Activated CD4-positive, alpha-beta memory T cell treated with anti-CD3 and anti-CD28 coated beads, Interleukin-2, amount 10 ng/mL, durations not matched to agents 7 days and 5 days (primary cell): ENCODE measurements at regions not wholly inside any gene's neighbourhood (a gene's known extent, or its start where the extent isn't known, plus 50 kb on each side); places are given as distances from the start of the nearest gene placed in this dataset.
A peak's percentile ranks its signal among the peaks of the same experiment; 100 is the strongest.

Source experiments
- CTCF ChIA-PET: fragments of 350-600 bp; sonication (Branson Sonifier 250); formaldehyde crosslinking; loops from one replicate; lab custom pipeline; 2021; ENCODE audit warnings: antibody characterized with exemption, inconsistent platforms; lab: Charles Lee
- POLR2A ChIA-PET: fragments of 350-600 bp; sonication (Branson Sonifier 250); formaldehyde crosslinking; loops from one replicate; lab custom pipeline; 2021; ENCODE audit warnings: antibody characterized with exemption; lab: Charles Lee
- DNase-seq: peaks from one replicate; pipeline ENCODE4 v3.0.0-alpha.2; 2020
- H3K27ac Mint-ChIP-seq: one replicate; pipeline ENCODE4 v1.8.0; 2021; ENCODE audit warnings: mild to moderate bottlenecking, mixed read lengths
- H3K27me3 Mint-ChIP-seq: one replicate; pipeline ENCODE4 v1.8.0; 2021; ENCODE audit warnings: mixed read lengths
- H3K36me3 Mint-ChIP-seq: one replicate; pipeline ENCODE4 v1.8.0; 2021; ENCODE audit warnings: low read depth, mixed read lengths
- H3K4me1 Mint-ChIP-seq: one replicate; pipeline ENCODE4 v1.8.0; 2021; ENCODE audit warnings: mixed read lengths
- H3K4me3 Mint-ChIP-seq: one replicate; pipeline ENCODE4 v1.8.0; 2021; ENCODE audit warnings: mild to moderate bottlenecking, mixed read lengths
- H3K9me3 Mint-ChIP-seq: one replicate; pipeline ENCODE4 v1.8.0; 2021; ENCODE audit warnings: mixed read lengths

DNA sequence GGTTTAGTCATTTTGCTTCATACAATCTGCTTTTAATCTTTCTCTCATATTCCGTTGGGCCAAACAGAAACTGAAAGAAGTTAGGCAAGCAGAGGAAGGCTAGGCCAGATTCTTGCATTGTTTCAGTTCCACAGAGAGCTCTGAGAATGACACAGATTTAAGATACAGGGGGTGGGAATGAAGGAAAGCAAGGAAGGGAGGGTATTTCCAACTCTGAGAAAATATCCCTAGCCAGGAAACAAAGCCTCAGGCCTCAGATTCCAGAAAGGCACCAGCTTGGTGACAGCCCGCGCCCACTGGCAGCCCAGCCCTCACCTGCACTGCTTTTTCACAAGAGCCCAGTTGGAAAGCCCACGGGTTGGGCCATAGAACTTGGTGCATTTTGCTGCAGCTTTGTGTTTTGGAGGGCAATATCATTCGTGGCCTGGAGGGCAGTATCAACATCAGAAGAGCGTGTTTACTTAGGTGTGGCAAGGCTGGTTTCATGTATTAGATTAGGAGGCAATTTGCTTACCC, 63.5 kb downstream of the ENC1 start:
- Mint-ChIP-seq H3K4me1 (peaks cover 47% of the 10 kb centered on the region), H3K9me3 (no peaks in the 10 kb centered on the region), H3K27me3 (peaks cover 11% of the 10 kb centered on the region), H3K4me3 (peak overlapping the region; percentile 61), H3K27ac (peak overlapping the region; percentile 80), H3K36me3 (no peaks in the 10 kb centered on the region)
- peak; percentile 20 for DNase-seq
- CTCF ChIA-PET = no interaction called here
- POLR2A ChIA-PET = interaction anchor here (1.9 to 2.3 kb wide), 2 partner anchors 63 to 65 kb away, joined by 6 to 9 read pairs; partner anchors contain the start of gene ENC1

DNA sequence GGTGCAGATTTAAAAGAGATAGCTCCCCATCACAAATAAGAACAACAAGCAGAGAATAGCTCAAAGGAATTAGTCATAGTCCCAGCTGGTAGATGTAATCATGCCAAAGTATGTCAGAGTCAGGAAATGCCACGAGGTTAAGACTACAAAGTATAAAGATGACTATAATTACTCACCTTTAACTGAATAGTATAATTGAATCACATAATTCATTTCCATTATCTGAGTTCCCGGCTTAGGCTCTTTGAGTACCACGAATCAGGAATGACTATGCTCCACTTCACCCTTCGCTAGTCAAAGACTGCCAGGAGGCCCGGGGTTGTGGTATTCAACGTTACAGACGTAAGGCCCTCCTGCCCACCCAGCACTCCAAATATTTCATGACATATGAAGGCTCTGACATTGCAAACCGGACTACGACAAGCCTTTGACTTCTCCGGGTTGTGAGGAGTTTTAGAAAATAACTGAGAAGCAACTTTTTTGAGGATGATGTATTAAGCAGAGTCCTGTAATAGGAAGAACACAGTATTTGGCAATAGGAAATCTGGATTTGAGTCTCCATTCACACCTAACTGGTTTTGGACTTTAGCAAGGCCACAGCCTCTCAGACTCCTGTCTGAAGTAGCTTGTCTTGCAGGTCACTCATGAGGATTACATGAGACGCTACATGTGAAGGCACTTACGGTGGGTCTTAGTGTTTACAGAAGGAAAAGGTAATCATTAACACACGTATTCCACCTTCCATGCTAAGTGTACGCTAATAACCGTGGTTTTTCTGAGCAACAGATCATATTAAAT, 64.6 kb downstream of the ENC1 start:
- Mint-ChIP-seq H3K27ac (peak overlapping the region; percentile 56), H3K9me3 (no peaks in the 10 kb centered on the region), H3K4me3 (peak overlapping the region; percentile 49), H3K27me3 (peaks cover 13% of the 10 kb centered on the region), H3K36me3 (peaks cover 5% of the 10 kb centered on the region), H3K4me1 (peaks cover 43% of the 10 kb centered on the region)
- CTCF ChIA-PET = no interaction called here
- DNase-seq = no peak
- POLR2A ChIA-PET = interaction anchor here (1.9 to 2.3 kb wide), 2 partner anchors 64 to 66 kb away, joined by 6 to 9 read pairs; partner anchors contain the start of gene ENC1

- Mint-ChIP-seq H3K27ac (no peak overlapping the region), H3K27me3 (peaks cover 17% of the 10 kb centered on the region), H3K4me1 (peaks cover 2% of the 10 kb centered on the region), H3K36me3 (peaks cover 6% of the 10 kb centered on the region), H3K4me3 (no peak overlapping the region), H3K9me3 (peaks cover 8% of the 10 kb centered on the region)
- no peak for DNase-seq
- CTCF ChIA-PET = no interaction called here
- POLR2A ChIA-PET = no interaction called here
Observed at GRCh38 chr5:74570250-74570649, 70.3 kb downstream of the ENC1 start.

DNA sequence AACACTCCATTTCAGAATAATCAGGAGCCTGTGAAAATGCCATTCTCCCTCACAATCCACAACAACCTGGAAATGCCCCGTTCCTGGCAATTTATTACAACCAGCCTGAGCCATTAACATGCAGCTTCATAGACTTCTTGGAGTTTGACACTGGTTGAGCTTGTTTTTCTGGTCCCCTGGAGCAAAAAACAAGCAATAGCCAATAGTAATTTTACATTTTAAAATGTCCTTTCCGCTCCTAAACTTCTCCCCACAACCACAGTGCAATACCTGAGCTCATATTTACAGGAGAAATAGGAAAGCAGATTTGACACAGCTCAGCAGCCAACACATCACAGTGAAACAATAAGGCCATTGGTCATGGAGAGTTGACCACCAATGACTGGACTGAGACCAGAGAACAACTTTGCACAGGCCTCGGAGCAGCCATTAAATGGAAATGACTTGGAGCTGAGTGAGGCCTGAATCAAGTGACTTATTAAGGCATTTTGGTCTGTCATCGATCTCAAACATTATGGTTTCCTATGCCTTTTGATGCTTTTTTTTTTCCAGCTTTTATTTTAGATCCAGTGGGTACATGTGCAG, 73.0 kb downstream of the ENC1 start:
- DNase-seq = no peak
- Mint-ChIP-seq H3K4me1 (no peaks in the 10 kb centered on the region), H3K4me3 (no peak overlapping the region), H3K27ac (no peak overlapping the region), H3K36me3 (peaks cover 6% of the 10 kb centered on the region), H3K9me3 (peaks cover 8% of the 10 kb centered on the region), H3K27me3 (peaks cover 19% of the 10 kb centered on the region)
- POLR2A ChIA-PET = no interaction called here
- CTCF ChIA-PET = no interaction called here

DNA sequence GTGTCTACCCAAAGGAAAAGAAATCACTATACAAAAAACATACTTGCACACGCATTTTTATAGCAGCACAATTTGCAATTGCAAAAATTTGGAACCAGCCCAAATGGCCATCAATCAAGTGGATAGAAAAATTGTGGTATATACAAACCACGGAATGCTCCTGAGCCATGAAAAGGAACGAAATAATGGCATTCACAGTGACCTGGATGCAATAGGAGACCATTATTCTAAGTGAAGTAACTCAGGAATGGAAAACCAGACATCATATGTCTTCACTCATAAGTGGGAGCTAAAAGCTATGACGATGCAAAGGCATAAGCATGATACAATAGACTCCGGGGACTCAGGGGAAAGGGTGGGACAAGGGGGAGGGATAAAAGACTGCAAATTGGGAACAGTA, 78.4 kb downstream of the ENC1 start:
- H3K4me1 Mint-ChIP-seq = no peaks in the 10 kb centered on the region
- no peak for DNase-seq
- H3K27ac Mint-ChIP-seq = no peak overlapping the region
- ChIA-PET POLR2A (no interaction called here), CTCF (no interaction called here)
- H3K36me3 Mint-ChIP-seq = no peaks in the 10 kb centered on the region
- H3K9me3 Mint-ChIP-seq = no peaks in the 10 kb centered on the region
- H3K27me3 Mint-ChIP-seq = peaks cover 9% of the 10 kb centered on the region
- no peak overlapping the region for H3K4me3 Mint-ChIP-seq

DNA sequence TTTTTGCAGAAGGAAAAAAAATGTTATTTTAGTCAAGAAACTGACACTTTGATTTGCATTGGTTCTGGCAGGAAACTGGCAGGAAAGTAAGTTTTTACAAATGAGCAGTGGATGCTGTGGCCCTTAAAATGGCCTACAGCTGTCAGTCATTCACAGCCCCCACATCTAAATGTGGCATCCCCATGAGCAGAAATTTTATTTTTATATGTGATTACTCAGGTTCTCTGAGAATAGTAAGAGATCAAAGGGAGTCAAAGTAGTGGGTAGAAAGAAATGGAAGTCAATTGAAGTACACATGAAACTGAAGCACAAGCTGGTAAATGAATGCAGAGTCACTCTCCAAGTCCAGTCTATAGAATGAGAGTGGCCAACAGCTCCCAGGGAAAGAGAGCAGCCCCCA, 80.3 kb downstream of the ENC1 start:
- ChIA-PET CTCF (no interaction called here), POLR2A (no interaction called here)
- H3K9me3 Mint-ChIP-seq = no peaks in the 10 kb centered on the region
- H3K27me3 Mint-ChIP-seq = peaks cover 9% of the 10 kb centered on the region
- H3K4me1 Mint-ChIP-seq = no peaks in the 10 kb centered on the region
- DNase-seq = no peak
- H3K27ac Mint-ChIP-seq = no peak overlapping the region
- no peaks in the 10 kb centered on the region for H3K36me3 Mint-ChIP-seq
- H3K4me3 Mint-ChIP-seq = no peak overlapping the region

GRCh38 chr5:74556631-74557595, 83.6 kb downstream of the ENC1 start:
- H3K27me3 Mint-ChIP-seq = peaks cover 8% of the 10 kb centered on the region
- H3K9me3 Mint-ChIP-seq = no peaks in the 10 kb centered on the region
- ChIA-PET CTCF (no interaction called here), POLR2A (no interaction called here)
- H3K36me3 Mint-ChIP-seq = no peaks in the 10 kb centered on the region
- H3K4me1 Mint-ChIP-seq = no peaks in the 10 kb centered on the region
- DNase-seq = no peak
- no peak overlapping the region for H3K27ac Mint-ChIP-seq
- H3K4me3 Mint-ChIP-seq = no peak overlapping the region

DNA sequence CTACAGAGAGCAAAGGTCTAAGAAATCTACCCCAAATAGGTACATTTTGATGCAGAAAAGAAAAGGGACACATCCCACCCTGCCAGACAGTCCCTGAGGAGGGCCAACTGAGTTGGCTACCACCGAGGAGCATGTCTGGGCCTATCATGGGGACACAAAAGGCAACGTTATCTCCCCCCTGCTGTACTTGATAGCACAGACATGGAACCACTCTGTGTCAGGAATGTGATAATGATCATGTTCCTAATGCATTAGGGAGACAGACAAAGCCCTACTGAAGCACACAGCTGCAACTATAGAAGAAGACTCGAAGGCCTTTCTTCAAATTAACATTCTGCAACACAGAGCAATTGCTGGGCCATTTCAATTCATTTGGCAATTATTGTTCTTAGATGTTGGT, 84.5 kb downstream of the ENC1 start:
- Mint-ChIP-seq H3K36me3 (no peaks in the 10 kb centered on the region), H3K27ac (no peak overlapping the region), H3K4me3 (no peak overlapping the region), H3K9me3 (no peaks in the 10 kb centered on the region), H3K27me3 (peaks cover 5% of the 10 kb centered on the region), H3K4me1 (no peaks in the 10 kb centered on the region)
- POLR2A ChIA-PET = no interaction called here
- CTCF ChIA-PET = no interaction called here
- DNase-seq = no peak

- Mint-ChIP-seq H3K9me3 (no peaks in the 10 kb centered on the region), H3K27me3 (no peaks in the 10 kb centered on the region), H3K27ac (no peak overlapping the region), H3K4me3 (no peak overlapping the region), H3K36me3 (no peaks in the 10 kb centered on the region), H3K4me1 (no peaks in the 10 kb centered on the region)
- ChIA-PET POLR2A (no interaction called here), CTCF (no interaction called here)
- DNase-seq = no peak
Observed at GRCh38 chr5:74552101-74552500, 88.4 kb downstream of the ENC1 start.

GRCh38 chr5:74550927-74551326, 89.6 kb downstream of the ENC1 start:
- CTCF ChIA-PET = no interaction called here
- H3K36me3 Mint-ChIP-seq = no peaks in the 10 kb centered on the region
- H3K27ac Mint-ChIP-seq = no peak overlapping the region
- POLR2A ChIA-PET = no interaction called here
- no peak for DNase-seq
- no peaks in the 10 kb centered on the region for H3K9me3 Mint-ChIP-seq
- no peak overlapping the region for H3K4me3 Mint-ChIP-seq
- no peaks in the 10 kb centered on the region for H3K27me3 Mint-ChIP-seq
- H3K4me1 Mint-ChIP-seq = no peaks in the 10 kb centered on the region

- H3K4me3 Mint-ChIP-seq = no peak overlapping the region
- no peak for DNase-seq
- no peaks in the 10 kb centered on the region for H3K27me3 Mint-ChIP-seq
- no peaks in the 10 kb centered on the region for H3K9me3 Mint-ChIP-seq
- H3K36me3 Mint-ChIP-seq = no peaks in the 10 kb centered on the region
- no peak overlapping the region for H3K27ac Mint-ChIP-seq
- ChIA-PET POLR2A (no interaction called here), CTCF (no interaction called here)
- H3K4me1 Mint-ChIP-seq = no peaks in the 10 kb centered on the region
Observed at GRCh38 chr5:74549384-74549783, 91.1 kb downstream of the ENC1 start.

- Mint-ChIP-seq H3K27me3 (peaks cover 6% of the 10 kb centered on the region), H3K4me3 (no peak overlapping the region), H3K4me1 (no peaks in the 10 kb centered on the region), H3K9me3 (no peaks in the 10 kb centered on the region), H3K36me3 (no peaks in the 10 kb centered on the region), H3K27ac (no peak overlapping the region)
- no peak for DNase-seq
- ChIA-PET POLR2A (no interaction called here), CTCF (no interaction called here)
Observed at GRCh38 chr5:74546796-74547195, 93.7 kb downstream of the ENC1 start.

DNA sequence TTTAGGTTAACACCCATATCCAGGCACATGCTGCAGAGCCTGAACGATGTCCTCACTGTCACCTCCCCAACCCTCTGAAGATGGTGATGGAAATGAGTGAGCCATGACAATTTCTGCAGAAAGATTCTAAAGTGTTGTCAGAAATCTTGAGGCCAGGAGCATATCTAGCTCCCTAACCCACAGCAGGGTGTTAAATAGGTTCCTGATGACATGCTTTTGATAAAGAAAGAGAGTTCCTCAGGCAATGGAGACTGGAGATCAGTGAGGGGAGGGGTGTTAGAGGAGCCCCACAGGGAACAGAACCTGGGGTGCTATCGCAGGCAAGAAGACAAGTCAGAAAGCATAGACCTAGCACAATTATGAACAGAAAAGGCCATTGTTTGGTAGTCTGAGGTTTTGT, 95.7 kb downstream of the ENC1 start:
- no peaks in the 10 kb centered on the region for H3K4me1 Mint-ChIP-seq
- H3K9me3 Mint-ChIP-seq = no peaks in the 10 kb centered on the region
- peaks cover 6% of the 10 kb centered on the region for H3K27me3 Mint-ChIP-seq
- no peak overlapping the region for H3K27ac Mint-ChIP-seq
- no peak for DNase-seq
- no peaks in the 10 kb centered on the region for H3K36me3 Mint-ChIP-seq
- ChIA-PET POLR2A (no interaction called here), CTCF (no interaction called here)
- H3K4me3 Mint-ChIP-seq = no peak overlapping the region
